Thyroid gland (tissue), 4 donors: ENCODE measurements at regions not wholly inside any gene's neighbourhood (a gene's known extent, or its start where the extent isn't known, plus 50 kb on each side); places are given as distances from the start of the nearest gene placed in this dataset.

Experiments used
- CTCF ChIP-seq, 6 experiments: fragments of 200-600 bp in 3 of 6; fragments of 450-650 bp in 3 of 6; sonication (generic) in 3 of 6; IDR thresholded peaks; one replicate each; pipeline ENCODE4 v1.5.1; 2016 to 2019; ENCODE audit warnings: antibody characterized with exemption in 6 of 6, mild to moderate bottlenecking in 2 of 6, inconsistent platforms in 1 of 6, moderate library complexity in 1 of 6
- POLR2A ChIP-seq, 2 donors: fragments of 450-650 bp; IDR thresholded peaks; one replicate each; pipeline ENCODE4 v1.6.1; 2017; ENCODE audit warnings: antibody characterized with exemption in 2 of 2, mild to moderate bottlenecking in 2 of 2, moderate library complexity in 1 of 2

- TF ChIP-seq POLR2A (IDR thresholded peaks at IDR 0.05) (no peak), CTCF (IDR thresholded peaks at IDR 0.05) (no peak)
These were observed 148.1 kb upstream of the MYLIP start for GRCh38 chr6:15980801-15981200.
